AG04450 (cell line): ENCODE measurements at regions not wholly inside any gene's neighbourhood (a gene's known extent, or its start where the extent isn't known, plus 50 kb on each side); places are given as distances from the start of the nearest gene placed in this dataset.

Experiments used
- CTCF ChIA-PET: fragments of 300-600, 350-600 bp; formaldehyde crosslinking; extraction: SDS; loops from one replicate; lab custom pipeline; 2022; ENCODE audit warnings: antibody characterized with exemption, inconsistent platforms; lab: Charles Lee
- POLR2A ChIA-PET: fragments of 350-600 bp; formaldehyde crosslinking; extraction: SDS; loops from one replicate; lab custom pipeline; 2021; ENCODE audit warnings: antibody characterized with exemption, inconsistent platforms; lab: Yijun Ruan, JAX
- DNase-seq: peaks from one replicate; pipeline ENCODE4 v3.0.0-alpha.2; 2011; ENCODE audit warnings: low read depth, low spot score
- H3K27ac ChIP-seq: one replicate; pipeline ENCODE4 v1.5.1; 2012; ENCODE audit warnings: low read depth, low read length, control low read depth
- H3K27me3 ChIP-seq: one replicate; pipeline ENCODE4 v1.6.0; 2012; ENCODE audit warnings: low read length; ENCODE audit not compliant: control insufficient read depth, insufficient read depth
- H3K4me3 ChIP-seq: 2 replicates; pipeline ENCODE4 v1.5.1; 2011; ENCODE audit warnings: mild to moderate bottlenecking, low read depth, low read length, control low read depth
- H3K9me3 ChIP-seq: 2 replicates; pipeline ENCODE4 v1.5.1; 2012; ENCODE audit warnings: low read length; ENCODE audit not compliant: control insufficient read depth, insufficient read depth
- TF ChIP-seq, protein P1 (sequence below): IDR thresholded peaks from 2 replicates; pipeline ENCODE4 v1.5.1; 2011; ENCODE audit warnings: low read depth, low read length, control low read depth, inconsistent platforms

GRCh38 chr9:134239130-134239903 is 75.0 kb upstream of the RNU6ATAC start:
- no peak overlapping the region for H3K27ac ChIP-seq
- TF ChIP-seq, protein P1, sequence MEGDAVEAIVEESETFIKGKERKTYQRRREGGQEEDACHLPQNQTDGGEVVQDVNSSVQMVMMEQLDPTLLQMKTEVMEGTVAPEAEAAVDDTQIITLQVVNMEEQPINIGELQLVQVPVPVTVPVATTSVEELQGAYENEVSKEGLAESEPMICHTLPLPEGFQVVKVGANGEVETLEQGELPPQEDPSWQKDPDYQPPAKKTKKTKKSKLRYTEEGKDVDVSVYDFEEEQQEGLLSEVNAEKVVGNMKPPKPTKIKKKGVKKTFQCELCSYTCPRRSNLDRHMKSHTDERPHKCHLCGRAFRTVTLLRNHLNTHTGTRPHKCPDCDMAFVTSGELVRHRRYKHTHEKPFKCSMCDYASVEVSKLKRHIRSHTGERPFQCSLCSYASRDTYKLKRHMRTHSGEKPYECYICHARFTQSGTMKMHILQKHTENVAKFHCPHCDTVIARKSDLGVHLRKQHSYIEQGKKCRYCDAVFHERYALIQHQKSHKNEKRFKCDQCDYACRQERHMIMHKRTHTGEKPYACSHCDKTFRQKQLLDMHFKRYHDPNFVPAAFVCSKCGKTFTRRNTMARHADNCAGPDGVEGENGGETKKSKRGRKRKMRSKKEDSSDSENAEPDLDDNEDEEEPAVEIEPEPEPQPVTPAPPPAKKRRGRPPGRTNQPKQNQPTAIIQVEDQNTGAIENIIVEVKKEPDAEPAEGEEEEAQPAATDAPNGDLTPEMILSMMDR = no peak
- H3K9me3 ChIP-seq = no peaks in the 10 kb centered on the region; the same call in 1 of the 2 replicates
- POLR2A ChIA-PET = no interaction called here
- H3K4me3 ChIP-seq = no peak overlapping the region
- peaks cover 43% of the 10 kb centered on the region for H3K27me3 ChIP-seq
- DNase-seq = no peak
- CTCF ChIA-PET = no interaction called here

DNA sequence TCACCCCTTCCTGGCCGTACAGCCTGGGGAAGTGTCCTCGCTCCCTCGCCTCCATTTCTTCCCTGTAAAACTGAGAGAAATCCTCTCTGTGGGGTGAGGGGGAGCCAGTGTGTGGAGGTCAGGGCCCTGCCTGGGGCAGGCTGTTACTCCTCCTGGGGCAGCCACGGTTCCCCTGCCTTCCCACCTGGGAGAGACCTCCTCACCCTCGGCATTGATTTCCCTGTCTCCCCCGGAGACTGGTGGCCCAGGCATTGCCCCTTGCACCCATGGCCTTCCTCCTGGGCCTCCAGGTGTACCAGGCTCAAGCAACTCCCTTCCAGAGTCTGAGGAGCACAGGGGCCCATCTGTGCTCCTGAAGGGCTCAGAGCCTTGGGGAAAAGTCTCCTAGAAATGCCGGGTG is 75.6 kb upstream of the RNU6ATAC start:
- Histone ChIP-seq H3K4me3 (no peak overlapping the region), H3K27me3 (peaks cover 47% of the 10 kb centered on the region), H3K27ac (no peak overlapping the region), H3K9me3 (no peaks in the 10 kb centered on the region; the same call in 1 of the 2 replicates)
- TF ChIP-seq, protein P1 = no peak
- ChIA-PET POLR2A (no interaction called here), CTCF (no interaction called here)
- no peak for DNase-seq

- CTCF ChIA-PET = interaction anchor here (0.6 kb wide), 1 partner anchor 21 kb away, joined by 3 read pairs; no protein-coding TSS in a partner anchor
- H3K9me3 ChIP-seq = no peaks in the 10 kb centered on the region; the same call in 1 of the 2 replicates
- POLR2A ChIA-PET = no interaction called here
- no peak overlapping the region for H3K27ac ChIP-seq
- H3K4me3 ChIP-seq = no peak overlapping the region
- H3K27me3 ChIP-seq = peaks cover 49% of the 10 kb centered on the region
- TF ChIP-seq, protein P1 = no peak
- DNase-seq = no peak
These were observed 76.0 kb upstream of the RNU6ATAC start for GRCh38 chr9:134240361-134240760.

DNA sequence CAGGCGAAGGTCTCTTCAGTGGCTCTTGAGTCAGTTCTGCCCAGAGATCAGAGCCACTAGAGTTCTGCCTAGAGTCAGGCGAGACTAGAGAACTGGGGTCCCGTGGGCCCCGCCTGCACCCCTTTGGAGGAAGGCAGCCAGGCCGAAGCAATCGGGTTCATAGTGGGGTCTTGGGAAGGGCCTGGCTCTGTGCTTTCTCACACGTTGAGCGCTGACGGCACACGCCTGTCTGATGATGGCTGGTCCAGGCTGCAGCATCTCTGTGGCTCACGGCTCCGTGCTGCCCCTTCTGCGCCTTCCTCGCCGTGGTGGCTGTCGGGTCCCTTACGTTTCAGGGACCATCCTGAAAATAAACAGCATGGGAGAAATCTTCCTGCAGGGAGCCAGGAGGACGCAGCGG is 78.3 kb upstream of the RNU6ATAC start:
- H3K27ac ChIP-seq = no peak overlapping the region
- TF ChIP-seq, protein P1 = no peak
- CTCF ChIA-PET = no interaction called here
- DNase-seq = no peak
- POLR2A ChIA-PET = interaction anchor here (0.6 kb wide), 1 partner anchor 76 kb away, joined by 4 read pairs; no protein-coding TSS in a partner anchor
- peaks cover 3% of the 10 kb centered on the region; the same call in 1 of the 2 replicates for H3K9me3 ChIP-seq
- peaks cover 47% of the 10 kb centered on the region for H3K27me3 ChIP-seq
- no peak overlapping the region for H3K4me3 ChIP-seq

DNA sequence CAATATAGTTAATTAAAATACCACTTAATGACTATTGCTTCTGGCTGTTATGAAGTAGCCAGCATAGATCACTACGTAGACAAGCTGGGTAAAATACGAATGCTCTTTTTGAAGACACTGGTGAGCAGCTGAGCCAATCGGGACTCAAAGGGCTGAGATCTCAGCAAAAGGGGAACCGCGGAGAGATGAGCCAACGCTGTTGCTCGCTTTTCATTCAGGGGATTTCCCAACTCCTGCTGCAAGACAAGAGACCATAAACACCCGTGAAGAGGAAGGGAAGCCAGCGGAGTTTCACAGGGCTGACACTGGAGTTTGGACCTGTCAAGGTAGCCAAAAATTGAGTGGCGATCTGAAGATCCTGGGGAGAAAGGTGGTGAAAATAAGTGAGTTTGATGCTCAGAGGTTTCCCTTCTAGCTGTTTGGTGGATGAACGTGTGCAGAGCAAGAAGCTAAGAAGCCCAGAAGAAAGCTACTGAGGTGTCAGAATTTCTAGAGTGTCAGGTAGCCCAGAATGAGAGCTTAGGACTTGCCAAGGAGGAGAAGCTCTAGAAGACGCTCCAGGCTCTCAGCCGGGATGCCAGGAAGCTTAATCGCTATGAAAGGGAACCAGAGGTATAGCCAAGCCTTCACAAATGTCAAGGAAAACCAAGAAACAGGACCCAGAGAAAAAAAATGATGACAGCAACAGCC is 79.6 kb upstream of the RNU6ATAC start:
- DNase-seq = peak; percentile 21
- Histone ChIP-seq H3K27ac (no peak overlapping the region), H3K27me3 (peaks cover 47% of the 10 kb centered on the region), H3K9me3 (peaks cover 13% of the 10 kb centered on the region), H3K4me3 (no peak overlapping the region)
- POLR2A ChIA-PET = no interaction called here
- CTCF ChIA-PET = no interaction called here
- TF ChIP-seq, protein P1 = no peak
